GM12878 (cell line): ENCODE measurements at regions not wholly inside any gene's neighbourhood (a gene's known extent, or its start where the extent isn't known, plus 50 kb on each side); places are given as distances from the start of the nearest gene placed in this dataset.

ENCODE experiments used
- ATAC-seq: fragments of 200-7000 bp; cut with Tn5 transposase; 3 replicates; pipeline ENCODE4 v1.9.1; 2020; ENCODE audit warnings: mild to moderate bottlenecking, moderate library complexity
- BruUV-seq: library from RNA; stranded (reverse); fragments of 400-500 nt; replicated peaks from 2 replicates; lab custom pipeline; 2021; lab: Mats Ljungman, UMichigan
- CTCF ChIA-PET: fragments of 300-600 bp; sonication (Branson Sonifier 250); formaldehyde crosslinking; extraction: SDS; loops from one replicate; lab custom pipeline; 2021; ENCODE audit warnings: inconsistent platforms; lab: Yijun Ruan, JAX
- POLR2A ChIA-PET: fragments of 350-600 bp; formaldehyde crosslinking; extraction: SDS; loops from one replicate; lab custom pipeline; 2021; ENCODE audit warnings: inconsistent platforms; lab: Charles Lee
- RAD21 ChIA-PET: fragments of 300-600 bp; sonication (Branson Sonifier 250); formaldehyde crosslinking; loops from one replicate; lab custom pipeline; 2023; ENCODE audit warnings: antibody characterized with exemption; ENCODE audit not compliant: unreplicated experiment; lab: Charles Lee
- SMC1A ChIA-PET: fragments of 300-600 bp; sonication (Branson Sonifier 250); formaldehyde crosslinking; loops from one replicate; lab custom pipeline; 2023; ENCODE audit not compliant: unreplicated experiment, uncharacterized antibody; lab: Charles Lee
- DNase-seq: peaks from one replicate; pipeline ENCODE4 v3.0.0-alpha.2; 2011; ENCODE audit warnings: low read depth, low spot score
- FAIRE-seq: peaks from 3 replicates; lab custom pipeline; 2011; peaks lifted over from hg19 to GRCh38; lab: Jason Lieb, UNC
- H2AFZ ChIP-seq: 2 replicates; pipeline ENCODE4 v1.6.0; 2011; ENCODE audit warnings: low read depth, low read length, control low read depth; ENCODE audit not compliant: control insufficient read depth
- H3K27ac ChIP-seq: 2 replicates; pipeline ENCODE4 v1.5.1; 2011; ENCODE audit warnings: control low read depth; ENCODE audit not compliant: control insufficient read depth, insufficient read depth
- H3K27me3 ChIP-seq, 2 experiments: replicated peaks in 1 of 2; 2 replicates each; pipeline versions ENCODE4 v1.6.0 to v1.6.1; 2011; ENCODE audit warnings: low read length in 1 of 2; ENCODE audit not compliant: control insufficient read depth in 2 of 2, insufficient read depth in 2 of 2
- H3K36me3 ChIP-seq, 2 experiments: 2 replicates each; pipeline ENCODE4 v1.5.1; 2011; ENCODE audit warnings: low read length in 1 of 2; ENCODE audit not compliant: control insufficient read depth in 2 of 2, insufficient read depth in 2 of 2
- H3K4me1 ChIP-seq: 2 replicates; pipeline ENCODE4 v1.6.1; 2011; ENCODE audit warnings: mild to moderate bottlenecking, low read length, moderate library complexity, mixed read lengths; ENCODE audit not compliant: control insufficient read depth, insufficient read depth
- H3K4me2 ChIP-seq: 2 replicates; pipeline ENCODE4 v1.6.0; 2011; ENCODE audit warnings: control low read depth; ENCODE audit not compliant: control insufficient read depth, insufficient read depth
- H3K4me3 ChIP-seq: fragments of 200-600 bp; sonication (generic); 2 replicates; pipeline ENCODE4 v1.5.1; 2016
- H3K79me2 ChIP-seq: 2 replicates; pipeline ENCODE4 v1.6.0; 2011; ENCODE audit warnings: low read length; ENCODE audit not compliant: control insufficient read depth, insufficient read depth
- H3K9ac ChIP-seq: 2 replicates; pipeline ENCODE4 v1.8.0; 2011; ENCODE audit warnings: low read length, control low read depth, mixed read lengths; ENCODE audit not compliant: control insufficient read depth, insufficient read depth
- H3K9me3 ChIP-seq: replicated peaks from 3 replicates; pipeline ENCODE4 v1.5.1; 2011; ENCODE audit warnings: mild to moderate bottlenecking, low read length; ENCODE audit not compliant: control insufficient read depth, insufficient read depth
- H4K20me1 ChIP-seq: 2 replicates; pipeline ENCODE4 v1.6.0; 2011; ENCODE audit not compliant: control insufficient read depth, insufficient read depth
- BRCA1 ChIP-seq: IDR thresholded peaks from 2 replicates; pipeline ENCODE4 v1.6.1; 2011; ENCODE audit warnings: low read depth, low read length, improper control_type of control experiment
- CEBPB ChIP-seq, 2 experiments: fragments of 150-350 bp in 1 of 2; IDR thresholded peaks; 2 replicates each; pipeline ENCODE4 v1.6.1; 2012 to 2014; ENCODE audit warnings: low read depth in 2 of 2, low read length in 2 of 2, borderline replicate concordance in 1 of 2, inconsistent platforms in 1 of 2
- KAT2A ChIP-seq: conservative IDR thresholded peaks from 2 replicates; pipeline ENCODE4 v1.6.1; 2011; ENCODE audit warnings: low read depth, low read length; ENCODE audit not compliant: control insufficient read depth
- SREBF2 ChIP-seq: IDR thresholded peaks from 2 replicates; pipeline ENCODE4 v1.6.1; 2012; ENCODE audit warnings: mild to moderate bottlenecking, low read length
- WGBS: methylation state at CpG from one replicate; pipeline ENCODE4 v1.1.6; 2016; ENCODE audit warnings: low lambda C conversion rate; ENCODE audit not compliant: insufficient replicate concordance, insufficient coverage; ENCODE audit errors: missing lambda C conversion rate; 5-methylcytosine and 5-hydroxymethylcytosine counted together
- in situ Hi-C: fragments of 300-500 bp; cut with MboI; formaldehyde crosslinking; loops from 9 replicates; pipeline ENCODE4 v1.14.3; 2018; ENCODE audit warnings: mixed read lengths
- intact Hi-C: fragments of 100-400 bp; cut with micrococcal nuclease; formaldehyde crosslinking; loops from one replicate; pipeline ENCODE4 v1.14.2; 2022; ENCODE audit not compliant: unreplicated experiment

- WGBS: 50% methylated on average over 6 of the region's 6 CpGs
- H3K27ac ChIP-seq: no peak overlapping the region
- CTCF ChIA-PET: no interaction called here
- H3K36me3 ChIP-seq: no peaks in the 10 kb centered on the region
- RAD21 ChIA-PET: no interaction called here
- intact Hi-C loops (no loop called here), in situ Hi-C loops (no loop called here)
- SMC1A ChIA-PET: no interaction called here
- H4K20me1 ChIP-seq: no peaks in the 10 kb centered on the region
- no peaks in the 10 kb centered on the region for H3K4me1 ChIP-seq
- no peak overlapping the region for H2AFZ ChIP-seq
- no peak for ATAC-seq
- H3K27me3 ChIP-seq: no peaks in the 10 kb centered on the region
- no peaks in the 10 kb centered on the region for H3K9me3 ChIP-seq
- H3K79me2 ChIP-seq: no peaks in the 10 kb centered on the region
- TF ChIP-seq BRCA1 (no peak), SREBF2 (no peak)
- POLR2A ChIA-PET: no interaction called here
- no TSS peak for BruUV-seq
- no peak for DNase-seq
- H3K4me2 ChIP-seq: no peak overlapping the region
- FAIRE-seq: no peak
- H3K9ac ChIP-seq: no peak overlapping the region
- H3K4me3 ChIP-seq: no peak overlapping the region
These were observed 623.4 kb upstream of the ADAMTS5 start for GRCh38 chr21:27590271-27590670.

- DNase-seq (no peak), ATAC-seq (no peak), FAIRE-seq (no peak)
- POLR2A ChIA-PET: no interaction called here
- H4K20me1 ChIP-seq: no peaks in the 10 kb centered on the region
- CTCF ChIA-PET: no interaction called here
- TF ChIP-seq KAT2A: no peak
- TF ChIP-seq CEBPB (IDR thresholded peaks at IDR 0.05; ENCODE audit: borderline replicate concordance in 1 of 2, low read depth in 2 of 2, low read length in 2 of 2): no peak
- no peak overlapping the region for H2AFZ ChIP-seq
- H3K9ac ChIP-seq: no peak overlapping the region
- H3K4me1 ChIP-seq: no peaks in the 10 kb centered on the region
- no peaks in the 10 kb centered on the region for H3K36me3 ChIP-seq
- intact Hi-C loops (no loop called here), in situ Hi-C loops (no loop called here)
- SMC1A ChIA-PET: no interaction called here
- H3K79me2 ChIP-seq: no peaks in the 10 kb centered on the region
- no peak overlapping the region for H3K27ac ChIP-seq
- RAD21 ChIA-PET: no interaction called here
- no peak overlapping the region for H3K4me3 ChIP-seq
- no peaks in the 10 kb centered on the region for H3K9me3 ChIP-seq
- H3K27me3 ChIP-seq: no peaks in the 10 kb centered on the region
- WGBS: 10% methylated on average over 3 of the region's 3 CpGs
- no peak overlapping the region for H3K4me2 ChIP-seq
- BruUV-seq: no TSS peak
These were observed 622.9 kb upstream of the ADAMTS5 start for GRCh38 chr21:27589781-27590180.
